Kidney (tissue), 13 donors: ENCODE measurements at regions not wholly inside any gene's neighbourhood (a gene's known extent, or its start where the extent isn't known, plus 50 kb on each side); places are given as distances from the start of the nearest gene placed in this dataset.

Experiments
- DNase-seq, 5 donors: peaks; one replicate each; pipeline ENCODE4 v3.0.0-alpha.2; 2013 to 2020
- FAIRE-seq: peaks from 2 replicates; lab custom pipeline; 2012; peaks lifted over from hg19 to GRCh38; lab: Jason Lieb, UNC
- H3K27ac ChIP-seq, 2 donors: one replicate each; pipeline ENCODE4 v1.7.0; 2013; ENCODE audit warnings: low read depth in 2 of 2, low read length in 2 of 2, inconsistent platforms in 1 of 2
- H3K27me3 ChIP-seq: one replicate; pipeline ENCODE4 v1.7.1; 2013; ENCODE audit warnings: low read length, inconsistent platforms; ENCODE audit not compliant: control insufficient read depth, insufficient read depth
- H3K36me3 ChIP-seq, 3 donors: one replicate each; pipeline versions ENCODE4 v1.7.0 to v1.7.1; 2013; ENCODE audit warnings: low read length in 3 of 3, control low read depth in 1 of 3, inconsistent platforms in 1 of 3; ENCODE audit not compliant: insufficient read depth in 3 of 3, control insufficient read depth in 2 of 3
- H3K4me1 ChIP-seq, 3 donors: one replicate each; pipeline versions ENCODE4 v1.7.0 to v1.7.1; 2013; ENCODE audit warnings: low read length in 3 of 3, inconsistent platforms in 1 of 3, low read depth in 1 of 3; ENCODE audit not compliant: control insufficient read depth in 2 of 3, insufficient read depth in 2 of 3
- H3K4me3 ChIP-seq, 3 donors: one replicate each; pipeline versions ENCODE4 v1.7.0 to v1.8.1; 2013; ENCODE audit warnings: low read length in 3 of 3, control low read depth in 1 of 3, inconsistent platforms in 1 of 3
- H3K9ac ChIP-seq, 3 donors: one replicate each; pipeline versions ENCODE4 v1.7.0 to v1.7.1; 2013; ENCODE audit warnings: low read length in 3 of 3, control low read depth in 1 of 3, inconsistent platforms in 1 of 3
- H3K9me3 ChIP-seq, 3 donors: one replicate each; pipeline versions ENCODE4 v1.7.0 to v1.7.1; 2013; ENCODE audit warnings: low read length in 3 of 3, control low read depth in 1 of 3, inconsistent platforms in 1 of 3; ENCODE audit not compliant: control insufficient read depth in 2 of 3, insufficient read depth in 1 of 3
- intact Hi-C: fragments of 100-400 bp; cut with DNase I; formaldehyde crosslinking; loops from one replicate; pipeline ENCODE4 v1.11.1; 2022
- TF ChIP-seq, protein P1 (sequence below): IDR thresholded peaks from 3 replicates; pipeline ENCODE4 v1.5.1; 2012; ENCODE audit warnings: mild to moderate bottlenecking, moderate library complexity, borderline replicate concordance; ENCODE audit not compliant: insufficient read depth; ENCODE audit errors: extremely low read depth
- donor health status: control.
- donor health status: control.
- donor health status: control.
- donor health status: control.
- donor health status: control.
- donor health status: DM: yes; HTN: yes; CAD: no.
- donor health status: Normal renal cell carcinoma (clear cell type).

DNA sequence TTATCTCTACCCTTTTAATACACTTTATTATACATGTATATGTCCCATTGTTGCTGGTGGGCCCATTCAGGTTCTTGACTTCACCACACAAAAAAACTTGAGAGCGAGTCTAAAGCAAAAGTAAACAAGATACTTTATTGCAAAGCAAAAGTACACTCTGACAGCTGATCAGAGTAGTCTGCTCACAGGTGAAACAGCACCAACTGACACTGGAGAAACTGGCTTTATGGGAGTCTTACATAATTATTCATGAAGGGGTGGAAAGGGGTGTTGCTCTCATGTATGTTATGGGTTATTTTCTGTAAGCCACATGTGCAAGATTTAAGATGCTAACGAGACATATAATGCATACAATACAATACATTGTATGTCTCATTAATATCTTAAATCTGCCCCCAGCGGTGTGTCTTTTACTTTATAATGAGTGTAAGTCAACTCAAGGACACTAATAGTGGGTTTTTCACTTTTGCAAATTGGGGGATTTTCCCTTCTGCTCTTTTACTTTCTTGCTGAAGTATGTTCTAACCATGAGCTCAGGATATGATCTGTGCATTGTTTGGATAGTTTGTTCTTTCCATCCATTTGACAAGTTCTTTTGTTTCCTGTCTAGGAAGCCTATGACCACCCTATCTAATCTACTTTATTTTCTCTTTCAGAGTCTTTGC lies 256.1 kb upstream of the ITM2A start:
- intact Hi-C loops = no loop called here
- no peaks in the 10 kb centered on the region for H3K4me1 ChIP-seq
- no peaks in the 10 kb centered on the region for H3K27me3 ChIP-seq
- H3K36me3 ChIP-seq = no peaks in the 10 kb centered on the region
- H3K9ac ChIP-seq = no peak overlapping the region
- FAIRE-seq = no peak
- no peaks in the 10 kb centered on the region for H3K9me3 ChIP-seq
- no peak for DNase-seq
- TF ChIP-seq, protein P1, sequence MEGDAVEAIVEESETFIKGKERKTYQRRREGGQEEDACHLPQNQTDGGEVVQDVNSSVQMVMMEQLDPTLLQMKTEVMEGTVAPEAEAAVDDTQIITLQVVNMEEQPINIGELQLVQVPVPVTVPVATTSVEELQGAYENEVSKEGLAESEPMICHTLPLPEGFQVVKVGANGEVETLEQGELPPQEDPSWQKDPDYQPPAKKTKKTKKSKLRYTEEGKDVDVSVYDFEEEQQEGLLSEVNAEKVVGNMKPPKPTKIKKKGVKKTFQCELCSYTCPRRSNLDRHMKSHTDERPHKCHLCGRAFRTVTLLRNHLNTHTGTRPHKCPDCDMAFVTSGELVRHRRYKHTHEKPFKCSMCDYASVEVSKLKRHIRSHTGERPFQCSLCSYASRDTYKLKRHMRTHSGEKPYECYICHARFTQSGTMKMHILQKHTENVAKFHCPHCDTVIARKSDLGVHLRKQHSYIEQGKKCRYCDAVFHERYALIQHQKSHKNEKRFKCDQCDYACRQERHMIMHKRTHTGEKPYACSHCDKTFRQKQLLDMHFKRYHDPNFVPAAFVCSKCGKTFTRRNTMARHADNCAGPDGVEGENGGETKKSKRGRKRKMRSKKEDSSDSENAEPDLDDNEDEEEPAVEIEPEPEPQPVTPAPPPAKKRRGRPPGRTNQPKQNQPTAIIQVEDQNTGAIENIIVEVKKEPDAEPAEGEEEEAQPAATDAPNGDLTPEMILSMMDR = no peak
- no peak overlapping the region for H3K4me3 ChIP-seq
- no peak overlapping the region for H3K27ac ChIP-seq

DNA sequence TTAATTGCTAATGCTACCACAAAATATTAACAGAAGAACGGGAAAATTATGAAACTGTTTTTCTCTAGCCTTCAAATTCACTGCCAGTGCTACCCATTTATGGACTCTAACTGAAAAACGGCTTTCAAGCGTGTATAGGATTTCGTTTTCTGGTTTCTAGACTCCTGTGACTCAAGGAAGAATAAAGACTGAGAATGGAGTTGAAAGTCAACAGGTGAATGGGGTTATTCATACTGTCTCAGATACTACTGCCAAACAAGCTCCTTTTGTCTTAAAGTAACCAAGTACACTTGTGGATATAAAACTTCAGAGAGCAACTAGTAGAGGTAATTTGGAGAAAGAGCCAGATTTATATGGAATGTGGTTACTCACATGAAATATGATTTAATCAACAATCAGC lies 251.1 kb upstream of the ITM2A start:
- no peak overlapping the region for H3K9ac ChIP-seq
- no peak overlapping the region for H3K4me3 ChIP-seq
- DNase-seq (no peak), FAIRE-seq (no peak)
- no peak overlapping the region for H3K27ac ChIP-seq
- TF ChIP-seq, protein P1 = no peak
- no peaks in the 10 kb centered on the region for H3K9me3 ChIP-seq
- intact Hi-C loops = no loop called here
- H3K36me3 ChIP-seq = no peaks in the 10 kb centered on the region
- no peaks in the 10 kb centered on the region for H3K4me1 ChIP-seq
- no peaks in the 10 kb centered on the region for H3K27me3 ChIP-seq

DNA sequence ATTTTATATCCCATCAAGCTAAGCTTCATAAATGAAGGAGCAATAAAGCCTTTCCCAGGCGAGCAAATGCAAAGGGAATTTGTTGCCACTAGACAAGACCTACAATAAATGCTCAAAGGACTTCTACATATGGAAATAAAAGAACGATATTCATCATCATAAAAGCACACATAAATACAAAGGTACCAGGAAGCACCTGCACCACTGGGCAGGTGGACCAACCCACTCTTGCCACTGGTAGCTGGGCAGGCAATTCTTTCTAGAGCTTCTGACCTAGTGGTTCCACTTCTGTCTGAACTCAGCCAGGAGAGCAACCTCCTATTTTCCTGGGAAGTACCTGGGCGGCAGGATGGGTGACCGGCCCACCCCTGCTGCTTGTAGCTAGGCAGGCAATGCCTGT lies 237.2 kb upstream of the ITM2A start:
- no peak overlapping the region for H3K4me3 ChIP-seq
- H3K27me3 ChIP-seq = no peaks in the 10 kb centered on the region
- FAIRE-seq (no peak), DNase-seq (no peak)
- H3K27ac ChIP-seq = no peak overlapping the region
- H3K9ac ChIP-seq = no peak overlapping the region
- H3K9me3 ChIP-seq = no peaks in the 10 kb centered on the region
- TF ChIP-seq, protein P1 = no peak
- intact Hi-C loops = no loop called here
- no peaks in the 10 kb centered on the region for H3K4me1 ChIP-seq
- no peaks in the 10 kb centered on the region for H3K36me3 ChIP-seq
